Endodermal cell (in vitro differentiated cells): ENCODE measurements at regions not wholly inside any gene's neighbourhood (a gene's known extent, or its start where the extent isn't known, plus 50 kb on each side); places are given as distances from the start of the nearest gene placed in this dataset.

Source experiments
- DNase-seq: peaks from one replicate; pipeline ENCODE4 v3.0.0-alpha.2; 2017
- H3K27ac ChIP-seq: 2 replicates; pipeline ENCODE4 v1.5.1; 2013; ENCODE audit warnings: mild to moderate bottlenecking, low read depth, low read length, moderate library complexity
- H3K27me3 ChIP-seq: 2 replicates; pipeline ENCODE4 v1.6.1; 2013; ENCODE audit warnings: mild to moderate bottlenecking, low read length, moderate library complexity; ENCODE audit not compliant: insufficient read depth, control insufficient read depth, poor library complexity, severe bottlenecking
- H3K36me3 ChIP-seq: 2 replicates; pipeline ENCODE4 v1.7.0; 2013; ENCODE audit warnings: mild to moderate bottlenecking, low read length, moderate library complexity; ENCODE audit not compliant: control insufficient read depth, insufficient read depth
- H3K4me1 ChIP-seq: one replicate; pipeline ENCODE4 v1.7.0; 2013; ENCODE audit warnings: low read length; ENCODE audit not compliant: control insufficient read depth, insufficient read depth
- H3K4me3 ChIP-seq: 2 replicates; pipeline ENCODE4 v1.5.1; 2013; ENCODE audit warnings: mild to moderate bottlenecking, low read length, moderate library complexity
- H3K9ac ChIP-seq: 2 replicates; pipeline ENCODE4 v1.6.1; 2013; ENCODE audit warnings: mild to moderate bottlenecking, low read length, moderate library complexity; ENCODE audit not compliant: poor library complexity, severe bottlenecking; ENCODE audit errors: extremely low read depth
- H3K9me3 ChIP-seq: 2 replicates; pipeline ENCODE4 v1.6.1; 2013; ENCODE audit warnings: mild to moderate bottlenecking, low read length, moderate library complexity; ENCODE audit not compliant: control insufficient read depth
- H3K27ac Mint-ChIP-seq: 2 replicates; pipeline ENCODE4 v1.8.0; 2020; ENCODE audit warnings: mixed read lengths
- H3K27me3 Mint-ChIP-seq: 2 replicates; pipeline ENCODE4 v1.8.0; 2021; ENCODE audit warnings: mild to moderate bottlenecking, mixed read lengths; ENCODE audit not compliant: insufficient read depth
- H3K36me3 Mint-ChIP-seq: 2 replicates; pipeline ENCODE4 v1.8.0; 2020; ENCODE audit warnings: low read depth, mixed read lengths
- H3K4me1 Mint-ChIP-seq: 2 replicates; pipeline ENCODE4 v1.8.0; 2020; ENCODE audit warnings: mixed read lengths
- H3K4me3 Mint-ChIP-seq: 2 replicates; pipeline ENCODE4 v1.8.0; 2020; ENCODE audit warnings: mild to moderate bottlenecking, moderate library complexity, mixed read lengths
- H3K9me3 Mint-ChIP-seq: 2 replicates; pipeline ENCODE4 v1.8.0; 2020; ENCODE audit warnings: mild to moderate bottlenecking, mixed read lengths
- CTCF ChIP-seq: fragments of 200-600 bp; sonication (generic); conservative IDR thresholded peaks from 2 replicates; pipeline ENCODE4 v1.5.0; 2021; ENCODE audit warnings: antibody characterized with exemption, mild to moderate bottlenecking
- WGBS, 2 experiments: methylation state at CpG; one replicate each; pipeline versions ENCODE4 v1.1.5 to v1.1.7; 2013; ENCODE audit warnings: missing lambda C conversion rate in 2 of 2, mixed read lengths in 1 of 2; ENCODE audit not compliant: insufficient coverage in 1 of 2, insufficient read length in 1 of 2; 5-methylcytosine and 5-hydroxymethylcytosine counted together

GRCh38 chr7:114343949-114344708 lies 70.5 kb upstream of the FOXP2 start:
- no peak for TF ChIP-seq CTCF
- Histone ChIP-seq H3K4me1 (no peaks in the 10 kb centered on the region), H3K9me3 (no peaks in the 10 kb centered on the region), H3K4me3 (no peak overlapping the region), H3K27me3 (no peaks in the 10 kb centered on the region), H3K9ac (no peak overlapping the region), H3K27ac (no peak overlapping the region), H3K36me3 (no peaks in the 10 kb centered on the region)
- Mint-ChIP-seq H3K27ac (no peak overlapping the region), H3K27me3 (no peaks in the 10 kb centered on the region), H3K36me3 (no peaks in the 10 kb centered on the region), H3K4me1 (no peaks in the 10 kb centered on the region), H3K4me3 (no peak overlapping the region), H3K9me3 (no peaks in the 10 kb centered on the region)
- no peak for DNase-seq
- WGBS, 2 experiments = 96 to 98% methylated on average over 5 to 9 of the region's 9 CpGs

GRCh38 chr7:114342431-114343179 lies 72.0 kb upstream of the FOXP2 start:
- Histone ChIP-seq H3K27me3 (no peaks in the 10 kb centered on the region), H3K4me1 (no peaks in the 10 kb centered on the region), H3K9me3 (no peaks in the 10 kb centered on the region), H3K27ac (no peak overlapping the region), H3K9ac (no peak overlapping the region), H3K36me3 (no peaks in the 10 kb centered on the region), H3K4me3 (no peak overlapping the region)
- no peaks in the 10 kb centered on the region for H3K4me1 Mint-ChIP-seq
- no peaks in the 10 kb centered on the region for H3K36me3 Mint-ChIP-seq
- no peak overlapping the region for H3K27ac Mint-ChIP-seq
- WGBS, 2 experiments = 95% methylated on average over 1 of the region's 1 CpG; no CpG with 5 or more reads in 1 of the 2 experiments
- no peak for DNase-seq
- H3K9me3 Mint-ChIP-seq = no peaks in the 10 kb centered on the region
- TF ChIP-seq CTCF = no peak
- no peaks in the 10 kb centered on the region for H3K27me3 Mint-ChIP-seq
- H3K4me3 Mint-ChIP-seq = no peak overlapping the region

GRCh38 chr7:114341648-114342047 lies 73.0 kb upstream of the FOXP2 start:
- Mint-ChIP-seq H3K4me3 (no peak overlapping the region), H3K36me3 (no peaks in the 10 kb centered on the region), H3K27ac (no peak overlapping the region), H3K27me3 (no peaks in the 10 kb centered on the region), H3K9me3 (no peaks in the 10 kb centered on the region), H3K4me1 (no peaks in the 10 kb centered on the region)
- no peak overlapping the region for H3K9ac ChIP-seq
- TF ChIP-seq CTCF = no peak
- H3K4me3 ChIP-seq = no peak overlapping the region
- DNase-seq = no peak
- 89 to 97% methylated on average over 2 to 3 of the region's 3 CpGs for WGBS, 2 experiments
- no peaks in the 10 kb centered on the region for H3K4me1 ChIP-seq
- no peaks in the 10 kb centered on the region for H3K9me3 ChIP-seq
- H3K27me3 ChIP-seq = no peaks in the 10 kb centered on the region
- no peaks in the 10 kb centered on the region for H3K36me3 ChIP-seq
- H3K27ac ChIP-seq = no peak overlapping the region
